Smooth muscle cell of the brain vasculature (primary cell): ENCODE measurements at regions not wholly inside any gene's neighbourhood (a gene's known extent, or its start where the extent isn't known, plus 50 kb on each side); places are given as distances from the start of the nearest gene placed in this dataset.
A peak's percentile ranks its signal among the peaks of the same experiment; 100 is the strongest.

Source experiments
- DNase-seq: peaks from one replicate; pipeline ENCODE4 v3.0.0-alpha.2; 2012; ENCODE audit warnings: low read depth, low spot score

GRCh38 chr15:77821188-77821958, 188.7 kb upstream of the LINGO1 start:
- DNase-seq, result peak; percentile 35

DNA sequence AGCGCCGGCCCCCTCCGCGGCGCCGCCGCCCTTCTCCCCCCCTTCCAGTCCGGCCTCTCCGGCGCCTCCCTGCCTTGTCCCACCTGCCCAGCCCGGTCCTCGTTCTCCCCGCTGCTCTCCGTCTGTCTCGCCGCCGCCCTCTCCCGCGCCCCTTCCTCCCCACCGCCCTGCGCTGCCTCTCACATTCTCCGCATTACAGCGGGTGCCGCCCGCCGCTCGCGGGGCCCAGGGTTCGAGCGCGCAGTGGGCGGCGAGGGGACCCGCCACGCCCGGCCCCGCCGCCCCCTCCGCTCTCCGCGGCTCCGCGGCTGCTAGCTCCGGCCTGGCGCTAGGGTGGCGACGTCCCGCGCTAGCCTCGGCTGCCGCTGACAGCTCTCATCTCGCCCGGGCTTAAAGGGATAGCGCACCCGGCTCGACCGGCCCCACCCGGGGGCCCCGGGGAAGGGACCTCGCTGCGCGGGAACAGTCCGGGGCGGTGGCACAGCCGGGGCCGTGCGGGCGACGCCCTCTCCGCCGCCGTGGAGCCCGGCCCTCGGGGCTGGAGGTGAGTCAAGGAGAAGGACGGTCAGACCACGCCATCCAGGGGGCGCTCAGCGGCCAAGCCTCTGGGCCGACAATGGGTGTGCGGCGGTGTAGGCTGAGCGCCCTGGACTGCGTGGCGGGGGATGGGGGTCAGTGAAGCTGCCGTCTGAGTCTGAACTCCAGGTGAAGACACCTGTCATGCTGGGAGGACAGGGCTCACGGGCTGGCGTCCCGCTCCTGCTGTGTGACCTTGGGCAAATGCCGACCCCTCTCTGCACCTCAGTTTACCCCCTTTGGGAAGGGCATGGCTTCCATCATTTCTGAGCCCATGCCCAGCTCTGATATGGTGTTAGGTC, 187.4 kb upstream of the LINGO1 start:
- DNase-seq, result no peak

DNA sequence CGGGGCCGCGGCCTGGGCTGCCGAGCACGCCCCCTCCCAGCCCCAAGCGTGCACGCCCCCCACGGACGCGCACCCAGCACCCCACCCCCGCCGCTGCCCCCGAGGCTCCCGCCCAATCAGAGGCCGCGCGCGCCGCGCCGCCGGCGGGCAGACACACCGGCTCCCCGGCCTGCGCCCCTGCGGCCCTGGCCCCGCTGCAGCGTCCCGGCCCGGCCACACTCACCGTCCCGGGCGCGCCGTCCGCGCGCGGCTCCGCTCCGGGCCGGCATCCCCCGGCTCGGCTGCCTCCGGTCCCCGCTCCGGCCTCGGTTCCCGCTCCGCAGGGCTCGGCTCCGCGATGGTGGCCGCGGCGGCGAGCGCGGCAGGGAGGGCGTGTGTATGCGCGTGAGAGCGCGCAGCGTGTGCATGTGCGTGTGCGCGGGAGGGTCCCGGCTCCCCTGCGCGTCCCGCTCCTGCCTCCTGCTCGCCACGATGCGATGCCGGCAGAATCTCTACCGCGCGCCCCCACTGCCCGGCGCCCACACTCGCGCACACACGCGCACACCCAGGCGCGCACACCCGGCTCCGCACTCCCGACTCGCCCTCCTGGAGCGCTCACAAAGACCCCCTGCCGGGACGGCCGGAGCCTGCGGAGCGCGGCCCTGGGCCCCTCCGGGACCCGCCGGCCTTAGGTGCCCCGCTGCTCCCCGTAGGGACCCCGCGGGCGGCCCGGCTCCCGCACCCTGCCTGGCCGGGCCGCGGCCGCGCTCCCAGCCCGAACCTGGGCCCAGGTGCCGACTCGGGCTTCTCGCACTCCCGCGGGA, 186.5 kb upstream of the LINGO1 start:
- no peak for DNase-seq

- DNase-seq, result no peak
Measured at GRCh38 chr15:77818484-77819047, 185.9 kb upstream of the LINGO1 start.

DNA sequence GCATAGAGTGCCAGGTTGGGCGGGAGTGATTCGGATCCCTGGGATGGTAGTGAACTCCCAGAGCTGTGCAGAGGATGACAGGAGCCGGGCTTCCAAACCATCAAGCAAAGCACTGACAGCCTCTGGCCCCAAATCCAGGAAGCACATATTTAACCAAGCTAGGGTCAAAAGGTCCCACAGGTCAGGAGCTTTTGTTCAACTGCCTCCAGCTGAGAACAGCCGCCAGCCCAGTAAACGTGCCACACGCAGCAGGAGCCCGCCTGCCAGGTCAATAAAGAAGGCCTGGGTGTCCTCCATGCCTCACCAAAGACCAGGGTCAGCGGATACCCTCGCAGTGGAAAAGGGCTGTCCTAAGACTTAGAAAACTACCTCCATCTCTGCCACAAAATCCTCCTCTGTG, 184.7 kb upstream of the LINGO1 start:
- DNase-seq, result no peak

DNA sequence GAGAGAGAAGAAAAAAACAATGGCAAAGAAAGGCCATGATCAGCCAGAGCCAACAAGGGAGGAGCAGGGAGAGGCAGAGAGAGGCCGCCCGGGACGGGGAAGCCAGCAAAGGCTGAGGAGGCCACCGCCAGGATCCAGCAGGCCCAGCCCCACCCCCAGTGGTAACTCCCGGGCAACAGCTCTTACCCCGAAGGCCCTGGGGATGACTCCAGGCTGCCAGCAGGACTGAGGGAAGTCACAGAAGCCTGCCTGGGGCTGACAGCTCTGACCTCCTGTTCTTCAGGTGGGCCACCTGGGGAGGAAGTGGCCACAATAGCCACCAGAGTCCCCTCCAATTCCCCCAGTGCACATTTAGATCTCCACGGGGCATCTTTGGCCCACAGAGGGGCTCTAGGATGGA, 184.3 kb upstream of the LINGO1 start:
- no peak for DNase-seq

- no peak for DNase-seq
Measured at GRCh38 chr15:77815015-77815414, 182.3 kb upstream of the LINGO1 start.

DNA sequence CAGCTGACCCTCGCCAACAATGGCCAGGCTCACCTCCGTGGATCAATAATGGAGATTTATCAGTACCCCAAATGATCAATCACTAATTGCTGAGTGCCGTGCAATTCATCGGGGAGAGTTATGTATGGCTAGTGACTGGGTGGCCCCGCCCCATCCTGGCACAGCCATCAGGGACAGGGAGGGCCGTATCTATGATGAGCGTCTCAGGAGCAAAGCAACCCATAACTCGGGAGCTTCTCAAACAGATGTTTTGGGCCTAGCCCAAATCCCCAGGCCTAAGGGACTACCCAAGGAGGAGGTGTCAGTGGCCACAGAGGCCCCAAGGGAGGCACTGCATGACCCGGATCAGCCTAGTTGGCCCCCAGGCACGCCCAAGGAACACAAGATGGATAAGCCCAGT, 180.0 kb upstream of the LINGO1 start:
- DNase-seq, result no peak

DNA sequence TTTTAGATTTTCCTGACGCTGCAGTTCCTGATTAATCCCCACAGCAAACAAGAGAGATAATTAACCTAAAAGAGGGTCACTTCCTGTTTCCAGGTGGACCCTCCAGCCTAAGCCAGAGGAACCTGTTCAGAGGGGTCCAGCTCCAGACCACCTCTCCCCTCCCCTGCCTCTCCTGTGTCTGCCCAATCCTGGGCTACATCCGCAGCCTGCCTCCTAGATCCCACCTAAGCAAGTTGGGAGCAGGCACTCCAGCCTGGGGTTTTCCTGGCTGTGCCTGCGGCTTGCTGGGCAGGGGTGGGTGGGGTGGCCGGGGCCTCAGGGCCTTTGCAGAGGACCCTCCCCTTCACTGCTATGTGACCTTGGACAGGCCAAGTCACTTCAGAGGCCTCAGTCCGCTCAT, 178.6 kb upstream of the LINGO1 start:
- DNase-seq, result no peak

DNA sequence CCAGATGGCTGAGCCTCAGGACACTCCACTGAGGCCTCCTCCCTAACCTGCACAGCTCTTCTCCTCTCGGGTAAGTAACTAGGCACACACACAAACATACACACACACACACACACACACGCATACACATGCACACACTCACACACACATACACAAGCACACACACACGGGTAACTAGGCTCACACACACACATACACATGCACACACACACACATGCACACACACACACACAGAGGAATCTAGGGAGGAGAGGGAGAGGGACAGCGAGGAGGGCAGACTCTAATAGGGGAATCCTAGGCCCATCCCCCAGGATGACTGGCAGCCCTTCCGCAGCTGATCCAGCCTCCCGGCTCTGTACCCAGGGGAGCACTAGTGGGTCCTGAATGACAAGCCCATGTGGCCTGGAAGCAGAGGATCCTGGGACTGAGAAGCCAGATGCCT, 177.4 kb upstream of the LINGO1 start:
- no peak for DNase-seq

GRCh38 chr15:77808581-77809177, 176.0 kb upstream of the LINGO1 start:
- DNase-seq, result no peak

DNA sequence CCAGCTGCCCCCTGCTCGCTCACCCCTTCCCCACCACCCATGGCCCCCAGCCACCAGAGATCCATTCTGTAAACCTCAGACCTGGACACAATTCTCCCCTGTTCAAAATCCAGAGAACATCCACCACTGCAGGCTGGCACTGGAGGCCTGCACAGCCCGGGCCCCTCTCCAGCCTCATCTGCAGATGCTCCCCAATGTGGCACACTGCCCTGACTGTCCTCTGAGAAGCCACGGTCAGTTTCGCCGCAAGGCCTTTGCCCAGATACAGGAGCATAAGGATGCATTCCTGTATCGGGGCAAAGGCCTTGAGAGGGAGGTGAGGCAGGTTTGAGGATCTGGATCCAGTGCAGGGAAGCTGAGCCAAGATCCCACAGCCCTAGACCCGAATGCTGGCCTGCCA, 175.4 kb upstream of the LINGO1 start:
- DNase-seq, result no peak

DNA sequence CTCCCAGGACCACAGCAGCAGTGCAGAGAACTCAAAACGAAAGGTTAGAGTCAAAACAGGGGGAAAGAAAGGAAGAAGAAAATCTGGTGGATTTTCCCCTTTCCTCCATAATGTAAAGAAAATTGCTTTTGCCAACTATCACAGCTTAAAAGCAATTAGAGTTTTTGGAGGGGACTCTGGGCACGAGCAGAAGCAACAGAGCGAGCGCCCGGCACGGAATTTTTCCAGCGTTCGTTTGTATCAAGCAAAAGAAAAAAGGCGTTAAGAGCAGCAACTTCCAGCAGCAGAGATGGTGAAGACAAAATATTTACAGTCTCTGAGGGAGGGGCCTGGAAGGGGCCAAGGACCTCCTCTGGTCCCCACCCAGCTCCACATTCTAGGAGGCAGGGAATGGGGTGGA, 174.9 kb upstream of the LINGO1 start:
- no peak for DNase-seq

- DNase-seq, result no peak
Measured at GRCh38 chr15:77807115-77807514, 174.4 kb upstream of the LINGO1 start.

- DNase-seq, result no peak
Measured at GRCh38 chr15:77804210-77804609, 171.5 kb upstream of the LINGO1 start.

DNA sequence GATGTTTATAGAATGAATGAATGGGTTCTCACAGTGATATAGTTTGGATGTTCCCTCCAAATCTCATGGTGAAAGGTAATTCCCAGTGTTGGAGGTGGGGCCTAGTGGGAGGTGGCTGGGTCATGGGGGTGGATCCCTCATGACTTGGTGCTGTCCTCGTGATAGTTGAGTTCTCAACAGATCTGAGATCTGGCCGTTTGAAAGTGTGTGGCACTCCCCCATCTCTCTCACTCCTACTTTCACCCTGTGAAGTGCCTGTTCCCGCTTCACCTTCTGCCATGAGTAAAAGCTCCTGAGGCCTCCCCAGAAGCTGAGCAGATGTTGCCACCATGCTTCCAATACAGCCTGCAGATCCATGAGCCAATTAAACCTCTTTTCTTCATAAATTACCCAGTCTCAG, 170.8 kb upstream of the LINGO1 start:
- no peak for DNase-seq

- no peak for DNase-seq
Measured at GRCh38 chr15:77800305-77800704, 167.6 kb upstream of the LINGO1 start.

- DNase-seq, result no peak
Measured at GRCh38 chr15:77798847-77799246, 166.1 kb upstream of the LINGO1 start.

- DNase-seq, result no peak
Measured at GRCh38 chr15:77798151-77798835, 165.6 kb upstream of the LINGO1 start.

- DNase-seq, result no peak
Measured at GRCh38 chr15:77797270-77797669, 164.6 kb upstream of the LINGO1 start.
